GM23248 (cell line): ENCODE measurements at regions not wholly inside any gene's neighbourhood (a gene's known extent, or its start where the extent isn't known, plus 50 kb on each side); places are given as distances from the start of the nearest gene placed in this dataset.

Experiments used
- EZH2 ChIP-seq: fragments of 200-600 bp; sonication (generic); IDR thresholded peaks from 2 replicates; pipeline ENCODE4 v1.6.1; 2018; ENCODE audit warnings: antibody characterized with exemption, mild to moderate bottlenecking; ENCODE audit not compliant: insufficient read depth, poor library complexity, severe bottlenecking
- EZH2phosphoT487 ChIP-seq: fragments of 200-600 bp; sonication (generic); IDR thresholded peaks from 2 replicates; pipeline ENCODE4 v1.6.1; 2018; ENCODE audit warnings: antibody characterized with exemption, moderate library complexity, mild to moderate bottlenecking, low read depth; ENCODE audit not compliant: insufficient read depth

- TF ChIP-seq EZH2phosphoT487 = no peak
- TF ChIP-seq EZH2 = no peak
These were observed 945.2 kb upstream of the SLC35B3 start for GRCh38 chr6:9380568-9380967.
